IMR-90 (cell line): ENCODE measurements at regions not wholly inside any gene's neighbourhood (a gene's known extent, or its start where the extent isn't known, plus 50 kb on each side); places are given as distances from the start of the nearest gene placed in this dataset.
A peak's percentile ranks its signal among the peaks of the same experiment; 100 is the strongest.

Experiments
- ATAC-seq: fragments of 200-7000 bp; cut with Tn5 transposase; 2 replicates; pipeline ENCODE4 v1.9.1; 2020; ENCODE audit warnings: low read depth, mild to moderate bottlenecking, moderate library complexity
- BruUV-seq: library from RNA; stranded (reverse); fragments of 400-500 nt; replicated peaks from 2 replicates; lab custom pipeline; 2021; lab: Mats Ljungman, UMichigan
- CTCF ChIA-PET: fragments of 300-600 bp; formaldehyde crosslinking; extraction: SDS; loops from one replicate; lab custom pipeline; 2021; ENCODE audit warnings: antibody characterized with exemption; lab: Yijun Ruan, JAX
- POLR2A ChIA-PET: fragments of 300-600 bp; sonication (Branson Sonifier 250); formaldehyde crosslinking; loops from one replicate; lab custom pipeline; 2022; ENCODE audit warnings: antibody characterized with exemption; ENCODE audit not compliant: unreplicated experiment; lab: Charles Lee
- DNase-seq: peaks from one replicate; pipeline ENCODE4 v3.0.0; 2013
- H2AFZ ChIP-seq: replicated peaks from 2 replicates; pipeline ENCODE3; 2013; ENCODE audit warnings: low read length, mild to moderate bottlenecking; ENCODE audit not compliant: poor library complexity
- H2AK5ac ChIP-seq: 2 replicates; pipeline ENCODE4 v1.6.1; 2013; ENCODE audit warnings: low read depth, low read length, inconsistent platforms
- H2AK9ac ChIP-seq: replicated peaks from 2 replicates; pipeline ENCODE3; 2013; ENCODE audit warnings: mild to moderate bottlenecking, low read depth, low read length, moderate library complexity; ENCODE audit not compliant: poor library complexity
- H2BK120ac ChIP-seq: 2 replicates; pipeline ENCODE4 v1.6.1; 2013; ENCODE audit warnings: low read depth, low read length, inconsistent platforms
- H2BK15ac ChIP-seq: 3 replicates; pipeline ENCODE4 v1.6.1; 2013; ENCODE audit warnings: low read depth, low read length, inconsistent platforms
- H2BK20ac ChIP-seq: 2 replicates; pipeline ENCODE4 v1.6.1; 2013; ENCODE audit warnings: low read depth, mild to moderate bottlenecking, inconsistent platforms, low read length, moderate library complexity
- H2BK5ac ChIP-seq: 2 replicates; pipeline ENCODE4 v1.6.1; 2013; ENCODE audit warnings: mild to moderate bottlenecking, low read depth, low read length, inconsistent platforms; ENCODE audit not compliant: poor library complexity, severe bottlenecking
- H3K14ac ChIP-seq: replicated peaks from 2 replicates; pipeline ENCODE4 v1.6.1; 2013; ENCODE audit warnings: low read depth, low read length, inconsistent platforms
- H3K18ac ChIP-seq: 2 replicates; pipeline ENCODE4 v1.6.1; 2013; ENCODE audit warnings: low read depth, low read length, control low read depth
- H3K23ac ChIP-seq: 2 replicates; pipeline ENCODE4 v1.6.1; 2013; ENCODE audit warnings: low read depth, low read length, inconsistent platforms
- H3K27ac ChIP-seq: 2 replicates; pipeline ENCODE4 v1.5.1; 2013; ENCODE audit warnings: mild to moderate bottlenecking, control low read depth, low read length; ENCODE audit not compliant: insufficient read depth
- H3K27me3 ChIP-seq: 2 replicates; pipeline ENCODE4 v1.6.1; 2013; ENCODE audit warnings: low read length; ENCODE audit not compliant: control insufficient read depth, insufficient read depth
- H3K36me3 ChIP-seq: 2 replicates; pipeline ENCODE4 v1.6.1; 2013; ENCODE audit warnings: low read length, mixed read lengths; ENCODE audit not compliant: control insufficient read depth, insufficient read depth
- H3K4ac ChIP-seq: 2 replicates; pipeline ENCODE4 v1.6.1; 2013; ENCODE audit warnings: low read depth, low read length, inconsistent platforms
- H3K4me1 ChIP-seq: 2 replicates; pipeline ENCODE4 v1.6.1; 2013; ENCODE audit warnings: low read length, mixed read lengths; ENCODE audit not compliant: control insufficient read depth, insufficient read depth
- H3K4me2 ChIP-seq: 2 replicates; pipeline ENCODE4 v1.6.1; 2013; ENCODE audit warnings: low read depth, mild to moderate bottlenecking, control low read depth, low read length, moderate library complexity
- H3K4me3 ChIP-seq: 2 replicates; pipeline ENCODE4 v1.5.1; 2013; ENCODE audit warnings: low read depth, mild to moderate bottlenecking, control low read depth, low read length, moderate library complexity; ENCODE audit not compliant: insufficient read depth
- H3K56ac ChIP-seq: 2 replicates; pipeline ENCODE4 v1.6.1; 2013; ENCODE audit warnings: low read length, inconsistent platforms; ENCODE audit not compliant: insufficient read depth; ENCODE audit errors: extremely low read depth
- H3K79me1 ChIP-seq, 2 experiments: 2 replicates each; pipeline ENCODE4 v1.6.1; 2013; ENCODE audit warnings: low read length in 2 of 2, inconsistent platforms in 1 of 2, low read depth in 1 of 2
- H3K9ac ChIP-seq: 2 replicates; pipeline ENCODE4 v1.6.1; 2013; ENCODE audit warnings: low read depth, low read length, control low read depth
- H3K9me1 ChIP-seq: 2 replicates; pipeline ENCODE4 v1.6.1; 2013; ENCODE audit warnings: low read length, inconsistent platforms; ENCODE audit not compliant: insufficient read depth
- H3K9me3 ChIP-seq: 2 replicates; pipeline ENCODE4 v1.6.1; 2013; ENCODE audit warnings: low read length; ENCODE audit not compliant: control insufficient read depth, insufficient read depth
- H4K20me1 ChIP-seq: 2 replicates; pipeline ENCODE4 v1.6.1; 2013; ENCODE audit warnings: low read length, inconsistent platforms; ENCODE audit not compliant: insufficient read depth
- H4K5ac ChIP-seq: 2 replicates; pipeline ENCODE4 v1.6.1; 2013; ENCODE audit warnings: mild to moderate bottlenecking, low read depth, low read length, control low read depth
- H4K8ac ChIP-seq, 2 experiments: 2 replicates each; pipeline ENCODE4 v1.6.1; 2013; ENCODE audit warnings: low read depth in 2 of 2, low read length in 2 of 2, control low read depth in 1 of 2, inconsistent platforms in 1 of 2
- H4K91ac ChIP-seq: 2 replicates; pipeline ENCODE4 v1.6.1; 2013; ENCODE audit warnings: low read depth, low read length, inconsistent platforms; ENCODE audit not compliant: insufficient read depth
- CEBPB ChIP-seq: IDR thresholded peaks from 2 replicates; pipeline ENCODE4 v1.6.1; 2012; ENCODE audit warnings: low read depth, low read length, improper control_type of control experiment
- ELK1 ChIP-seq: fragments of 150-350 bp; IDR thresholded peaks from 2 replicates; pipeline ENCODE4 v1.6.1; 2016; ENCODE audit warnings: low read depth, mild to moderate bottlenecking, low read length, moderate library complexity, borderline replicate concordance
- MXI1 ChIP-seq: IDR thresholded peaks from 2 replicates; pipeline ENCODE4 v1.6.1; 2012; ENCODE audit warnings: low read depth, mild to moderate bottlenecking, low read length, moderate library complexity, borderline replicate concordance
- RFX5 ChIP-seq: IDR thresholded peaks from 2 replicates; pipeline ENCODE4 v1.8.0; 2012; ENCODE audit warnings: low read depth, mild to moderate bottlenecking, low read length, moderate library complexity
- SMC3 ChIP-seq: fragments of 150-350 bp; IDR thresholded peaks from 2 replicates; pipeline ENCODE4 v1.6.1; 2016; ENCODE audit warnings: low read depth, mild to moderate bottlenecking, antibody characterized with exemption, low read length, moderate library complexity
- USF2 ChIP-seq: fragments of 150-350 bp; IDR thresholded peaks from 2 replicates; pipeline ENCODE4 v1.6.1; 2017; ENCODE audit warnings: mild to moderate bottlenecking, antibody characterized with exemption, low read length, low read depth
- WGBS, 2 experiments: methylation state at CpG; one replicate each; pipeline versions ENCODE4 v1.1.5 to v1.1.7; 2013; ENCODE audit warnings: missing lambda C conversion rate in 2 of 2; ENCODE audit not compliant: insufficient read length in 1 of 2; ENCODE audit errors: extremely low coverage in 2 of 2; 5-methylcytosine and 5-hydroxymethylcytosine counted together
- dilution Hi-C: fragments of 300-500 bp; cut with HindIII; formaldehyde crosslinking; loops from one replicate; pipeline ENCODE4 v1.14.3; 2018; ENCODE audit warnings: low sequenced_read_pairs; ENCODE audit not compliant: unreplicated experiment
- in situ Hi-C: fragments of 300-500 bp; cut with MboI; formaldehyde crosslinking; loops from 3 replicates; pipeline ENCODE4 v1.14.3; 2019; ENCODE audit warnings: low sequenced_read_pairs, inconsistent platforms, mixed read lengths
- intact Hi-C: fragments of 100-400 bp; cut with micrococcal nuclease; formaldehyde crosslinking; loops from 2 replicates; pipeline ENCODE4 v1.10.0; 2022

- H2AFZ ChIP-seq, result no peak overlapping the region
- peak overlapping the region; percentile 5; the same call in 1 of the 2 replicates for H3K4me2 ChIP-seq
- H2AK9ac ChIP-seq, result no peak overlapping the region
- peak overlapping the region; percentile 3 for H2BK5ac ChIP-seq
- no peaks in the 10 kb centered on the region for H3K79me1 ChIP-seq
- H3K14ac ChIP-seq, result no peak overlapping the region; the same call in 1 of the 2 replicates
- no peak overlapping the region for H4K8ac ChIP-seq
- no peak overlapping the region for H3K56ac ChIP-seq
- no peak overlapping the region for H2BK20ac ChIP-seq
- H3K9ac ChIP-seq, result no peak overlapping the region
- H3K36me3 ChIP-seq, result no peaks in the 10 kb centered on the region
- H3K27ac ChIP-seq, result peak overlapping the region; percentile 69; the same call in 1 of the 2 replicates
- ATAC-seq (no peak; the same call in 1 of the 2 replicates), DNase-seq (peak; percentile 73)
- intact Hi-C loops (no loop called here), in situ Hi-C loops (no loop called here), dilution Hi-C loops (no loop called here)
- BruUV-seq, result no TSS peak
- no peak overlapping the region for H2AK5ac ChIP-seq
- ChIA-PET CTCF (no interaction called here), POLR2A (interaction anchor here (1.5 kb wide), 1 partner anchor 98 kb away, joined by 3 read pairs; the partner anchor contains the start of gene CTSC)
- no peaks in the 10 kb centered on the region for H3K27me3 ChIP-seq
- peaks cover 2% of the 10 kb centered on the region; the same call in 1 of the 2 replicates for H3K4me1 ChIP-seq
- peak overlapping the region; percentile 37; the same call in 1 of the 2 replicates for H2BK120ac ChIP-seq
- H3K9me3 ChIP-seq, result peaks cover 2% of the 10 kb centered on the region
- H3K18ac ChIP-seq, result peak overlapping the region; percentile 45
- no peak overlapping the region for H3K4me3 ChIP-seq
- TF ChIP-seq SMC3 (no peak), MXI1 (no peak), USF2 (no peak), RFX5 (no peak), CEBPB (no peak), ELK1 (no peak)
- no peak overlapping the region for H3K23ac ChIP-seq
- no peak overlapping the region; the same call in 1 of the 2 replicates for H4K91ac ChIP-seq
- H3K9me1 ChIP-seq, result peaks cover 3% of the 10 kb centered on the region; the same call in 1 of the 2 replicates
- no peak overlapping the region for H3K4ac ChIP-seq
- no CpG with 5 or more reads among the region's 2 CpGs for WGBS, 2 experiments
- no peak overlapping the region for H2BK15ac ChIP-seq
- no peaks in the 10 kb centered on the region for H4K20me1 ChIP-seq
- H4K5ac ChIP-seq, result peak overlapping the region; percentile 49; the same call in 1 of the 2 replicates
These were observed 97.9 kb upstream of the CTSC start for GRCh38 chr11:88435415-88435814.
